Psoas muscle (tissue), 7 donors: ENCODE measurements at regions not wholly inside any gene's neighbourhood (a gene's known extent, or its start where the extent isn't known, plus 50 kb on each side); places are given as distances from the start of the nearest gene placed in this dataset.
"Not testable (repeated sequence)": the region's sequence is repeated elsewhere in the genome, so short reads cannot be mapped to it uniquely, and the experiment has no call there.

Experiments
- ATAC-seq, 4 donors: fragments of 200-7000 bp; cut with Tn5 transposase; one replicate each; pipeline ENCODE4 v1.9.1; 2020; ENCODE audit warnings: moderate library complexity in 3 of 4, mild to moderate bottlenecking in 2 of 4
- DNase-seq, 2 donors: peaks; one replicate each; pipeline ENCODE4 v3.0.0-alpha.2; 2020
- H3K27ac ChIP-seq: fragments of 200-600 bp; one replicate; pipeline ENCODE4 v1.8.0; 2022
- H3K27me3 ChIP-seq, 3 donors: fragments of 200-600 bp in 1 of 3; one replicate each; pipeline versions ENCODE4 v1.6.1 to v1.8.0; 2013 to 2022; ENCODE audit warnings: low read length in 2 of 3, mild to moderate bottlenecking in 2 of 3, moderate library complexity in 1 of 3; ENCODE audit not compliant: insufficient read depth in 3 of 3
- H3K36me3 ChIP-seq, 2 donors: fragments of 200-600 bp in 1 of 2; one replicate each; pipeline versions ENCODE4 v1.6.1 to v1.8.0; 2013 to 2022; ENCODE audit warnings: low read depth in 1 of 2, mild to moderate bottlenecking in 1 of 2, moderate library complexity in 1 of 2; ENCODE audit not compliant: insufficient read depth in 1 of 2
- H3K4me1 ChIP-seq: fragments of 200-600 bp; one replicate; pipeline ENCODE4 v1.8.0; 2022
- H3K4me3 ChIP-seq: fragments of 200-600 bp; one replicate; pipeline ENCODE4 v1.8.0; 2022; ENCODE audit warnings: mild to moderate bottlenecking
- H3K9me3 ChIP-seq: fragments of 200-600 bp; one replicate; pipeline ENCODE4 v1.8.0; 2022
- CTCF ChIP-seq: fragments of 200-600 bp; IDR thresholded peaks from one replicate; pipeline ENCODE4 v1.8.0; 2022; ENCODE audit warnings: antibody characterized with exemption
- WGBS, 3 donors: extraction: QIAGEN DNeasy Blood & Tissue Kit; methylation state at CpG; one replicate each; pipeline versions ENCODE4 v1.1.6 to v1.1.7; 2013; 5-methylcytosine and 5-hydroxymethylcytosine counted together
- intact Hi-C, 2 donors: fragments of 100-400 bp; cut with DNase I; formaldehyde crosslinking; loops; one replicate each; pipeline versions ENCODE4 v1.11.0 to v1.14.2; 2022
- donor health status: healthy with polysubstance abuse.
- donor health status: DM: no; HTN: no; CAD: no; lungs with moderate emphysema.
- donor health status: Bipolar disorder and iron deficiency.
- donor health status: healthy.
- donor health status: DM: yes; HTN: yes; CAD: no.
- donor health status: DM: no; HTN: no; CAD: no.
- donor health status: DM: yes; HTN: yes; CAD: no.

DNA sequence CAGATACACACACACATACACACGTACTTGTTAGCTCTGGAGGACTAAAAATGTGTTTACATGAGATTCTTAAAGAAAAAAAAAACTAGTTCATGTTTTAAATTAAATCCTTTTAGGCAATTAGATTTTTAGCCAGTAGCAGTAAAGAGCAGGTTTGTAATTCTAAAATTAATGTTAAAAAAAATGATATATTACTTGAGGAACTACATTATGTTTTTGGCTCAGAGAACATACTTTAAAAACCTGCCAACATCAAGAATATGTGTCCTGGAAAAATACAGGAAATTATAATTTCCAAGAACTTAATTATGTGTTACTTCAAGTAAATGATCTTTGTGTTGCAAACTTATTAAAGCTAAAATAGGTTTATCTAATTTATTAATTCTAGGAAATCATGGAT, 594.3 kb upstream of the PCDH7 start:
- Histone ChIP-seq H3K27me3 (no peaks in the 10 kb centered on the region), H3K9me3 (no peaks in the 10 kb centered on the region), H3K27ac (no peak overlapping the region), H3K4me3 (no peak overlapping the region), H3K36me3 (no peaks in the 10 kb centered on the region), H3K4me1 (no peaks in the 10 kb centered on the region)
- WGBS, 3 donors, result 56 to 78% (median 69%) methylated on average over 1 of the region's 1 CpG
- ATAC-seq (no peak), DNase-seq (no peak)
- intact Hi-C loops, result no loop called here
- TF ChIP-seq CTCF, result no peak

DNA sequence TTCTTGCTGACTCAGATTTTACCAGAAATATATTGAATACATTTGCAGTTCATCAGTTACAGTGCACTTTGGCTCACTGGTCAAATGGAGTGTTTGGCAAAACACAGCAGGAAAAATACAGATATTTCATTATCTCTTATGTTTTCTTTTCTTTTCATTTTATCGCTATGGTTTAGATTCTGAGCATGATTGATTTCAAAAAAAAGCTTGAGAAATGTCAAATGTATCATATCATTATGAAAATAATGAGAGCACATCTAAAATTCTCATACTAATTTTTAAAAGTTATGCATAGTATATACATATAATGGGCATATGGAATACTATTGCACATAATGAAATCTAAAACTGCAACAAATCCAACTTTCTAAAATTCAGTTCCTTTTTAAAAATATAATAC, 593.8 kb upstream of the PCDH7 start:
- no peak for DNase-seq
- no peak for TF ChIP-seq CTCF
- Histone ChIP-seq H3K9me3 (no peaks in the 10 kb centered on the region), H3K27ac (no peak overlapping the region), H3K4me3 (no peak overlapping the region), H3K27me3 (no peaks in the 10 kb centered on the region), H3K36me3 (no peaks in the 10 kb centered on the region), H3K4me1 (no peaks in the 10 kb centered on the region)
- 77 to 90% (median 84%) methylated on average over 1 of the region's 1 CpG for WGBS, 3 donors
- intact Hi-C loops, result no loop called here
- no peak for ATAC-seq

GRCh38 chr4:30148828-30149227, 571.3 kb upstream of the PCDH7 start:
- DNase-seq, H3K4me3 ChIP-seq, intact Hi-C loops, H3K4me1 ChIP-seq, ATAC-seq, H3K27ac ChIP-seq, H3K36me3 ChIP-seq, H3K9me3 ChIP-seq, H3K27me3 ChIP-seq: not testable (repeated sequence)
- WGBS, 3 donors, result 88 to 92% (median 91%) methylated on average over 5 of the region's 5 CpGs

- H3K27me3 ChIP-seq, intact Hi-C loops, H3K9me3 ChIP-seq, H3K4me3 ChIP-seq, DNase-seq, H3K4me1 ChIP-seq, ATAC-seq, H3K36me3 ChIP-seq, H3K27ac ChIP-seq: not testable (repeated sequence)
- 86 to 92% (median 88%) methylated on average over 7 of the region's 7 CpGs for WGBS, 3 donors
Observed at GRCh38 chr4:30149539-30149938, 570.6 kb upstream of the PCDH7 start.

DNA sequence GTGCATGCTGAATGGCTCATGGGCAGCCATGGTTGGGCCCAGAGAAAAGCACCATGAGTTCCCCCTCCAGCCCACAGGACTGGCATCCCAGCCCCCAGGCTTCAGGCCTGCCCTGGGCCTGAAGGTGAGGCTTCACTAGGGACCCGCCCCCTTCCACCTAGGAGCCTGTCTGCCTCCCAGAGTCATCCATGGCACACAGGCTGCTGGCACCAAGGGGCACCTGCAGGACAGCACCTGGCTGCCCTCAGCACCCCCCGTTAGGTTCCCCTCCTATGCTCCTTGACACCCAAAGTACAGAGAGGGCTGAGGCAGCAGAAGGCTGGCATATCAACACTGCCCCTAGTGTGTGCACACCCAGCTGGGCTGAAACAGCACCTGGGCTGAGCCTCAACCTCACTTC, 566.7 kb upstream of the PCDH7 start:
- 76 to 84% (median 77%) methylated on average over 2 of the region's 2 CpGs for WGBS, 3 donors
- DNase-seq (no peak), ATAC-seq (no peak)
- Histone ChIP-seq H3K4me3 (no peak overlapping the region), H3K27me3 (no peaks in the 10 kb centered on the region), H3K27ac (no peak overlapping the region), H3K36me3 (no peaks in the 10 kb centered on the region), H3K9me3 (no peaks in the 10 kb centered on the region), H3K4me1 (no peaks in the 10 kb centered on the region)
- TF ChIP-seq CTCF, result no peak
- intact Hi-C loops, result no loop called here

GRCh38 chr4:30160140-30160539, 560.0 kb upstream of the PCDH7 start:
- no peak overlapping the region for H3K4me3 ChIP-seq
- no peak overlapping the region for H3K27ac ChIP-seq
- no peak for TF ChIP-seq CTCF
- H3K36me3 ChIP-seq, result no peaks in the 10 kb centered on the region
- ATAC-seq (no peak), DNase-seq (no peak)
- intact Hi-C loops, result no loop called here
- 77 to 85% (median 80%) methylated on average over 2 of the region's 2 CpGs for WGBS, 3 donors
- H3K27me3 ChIP-seq, result no peaks in the 10 kb centered on the region
- no peaks in the 10 kb centered on the region for H3K9me3 ChIP-seq
- no peaks in the 10 kb centered on the region for H3K4me1 ChIP-seq
